ENCODE measurements at regions not wholly inside any gene's neighbourhood (a gene's known extent, or its start where the extent isn't known, plus 50 kb on each side); places are given as distances from the start of the nearest gene placed in this dataset.
"Not testable (repeated sequence)": the region's sequence is repeated elsewhere in the genome, so short reads cannot be mapped to it uniquely, and the experiment has no call there.

- TF ChIP-seq POLR2A (IDR thresholded peaks at IDR 0.05; ENCODE audit: low read depth, low read length); POLR2AphosphoS5 (IDR thresholded peaks at IDR 0.05; ENCODE audit: low read depth, low read length); TAF1 (IDR thresholded peaks at IDR 0.05; ENCODE audit: borderline replicate concordance, low read depth, low read length): not testable (repeated sequence)
Observed at GRCh38 chr20:50334512-50334911, 143.9 kb downstream of the CEBPB start.

All from GM12892 (cell line).